GM12864 (cell line): ENCODE measurements at regions not wholly inside any gene's neighbourhood (a gene's known extent, or its start where the extent isn't known, plus 50 kb on each side); places are given as distances from the start of the nearest gene placed in this dataset.

Experiments
- DNase-seq: peaks from one replicate; pipeline ENCODE4 v3.0.0-alpha.2; 2011; ENCODE audit warnings: low read depth
- H3K4me3 ChIP-seq: 2 replicates; pipeline ENCODE4 v1.5.1; 2011; ENCODE audit warnings: mild to moderate bottlenecking, low read depth, low read length, control low read depth
- TF ChIP-seq, protein P1 (sequence below): IDR thresholded peaks from 2 replicates; pipeline ENCODE4 v1.5.1; 2011; ENCODE audit warnings: low read depth, mild to moderate bottlenecking, moderate library complexity, low read length, control low read depth, inconsistent platforms; ENCODE audit errors: missing control alignments

DNA sequence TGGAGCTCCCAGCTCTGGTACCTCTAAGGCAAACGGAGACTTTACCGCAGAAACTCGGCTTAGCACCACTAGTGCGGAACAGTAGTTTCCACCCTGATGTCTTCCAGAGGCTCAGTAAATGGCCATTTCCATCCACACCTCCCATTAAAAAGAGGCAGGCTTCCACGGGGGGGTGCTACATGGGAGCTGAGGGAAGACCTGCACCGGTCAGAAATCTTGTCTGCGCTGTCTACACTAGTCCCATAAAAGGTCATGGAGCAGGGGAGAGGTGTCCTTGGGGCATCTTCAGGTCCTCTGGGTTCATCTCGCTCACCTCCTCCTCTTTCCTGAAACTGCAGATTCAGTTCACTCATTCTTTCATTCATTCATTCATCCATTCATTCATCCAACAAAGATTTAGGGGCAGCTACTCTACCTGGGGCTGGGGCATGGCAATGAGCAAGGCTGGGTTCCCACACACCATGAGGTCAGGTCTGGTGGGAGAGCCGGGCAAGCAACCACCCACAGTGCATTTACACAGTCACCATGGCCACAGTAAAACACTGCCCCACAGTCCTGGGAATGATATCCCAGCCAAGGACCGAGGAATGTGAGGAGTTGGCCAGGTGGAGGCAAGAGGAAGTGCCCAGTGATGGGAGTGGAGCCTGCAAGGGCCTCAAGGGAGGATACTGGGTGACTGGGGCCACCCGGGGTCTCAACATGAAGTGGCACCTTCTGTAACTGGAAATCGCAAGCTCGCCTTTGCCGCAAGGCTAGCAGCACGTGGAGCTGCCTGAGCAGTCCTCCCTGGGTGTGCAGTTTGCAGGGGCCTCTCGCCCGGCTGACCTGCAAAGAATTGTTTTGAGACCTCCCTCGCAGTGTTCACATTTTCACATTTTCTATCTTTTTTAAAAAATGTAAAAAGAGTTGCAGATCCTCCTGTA, 180.2 kb upstream of the RAB6C start:
- TF ChIP-seq, protein P1, sequence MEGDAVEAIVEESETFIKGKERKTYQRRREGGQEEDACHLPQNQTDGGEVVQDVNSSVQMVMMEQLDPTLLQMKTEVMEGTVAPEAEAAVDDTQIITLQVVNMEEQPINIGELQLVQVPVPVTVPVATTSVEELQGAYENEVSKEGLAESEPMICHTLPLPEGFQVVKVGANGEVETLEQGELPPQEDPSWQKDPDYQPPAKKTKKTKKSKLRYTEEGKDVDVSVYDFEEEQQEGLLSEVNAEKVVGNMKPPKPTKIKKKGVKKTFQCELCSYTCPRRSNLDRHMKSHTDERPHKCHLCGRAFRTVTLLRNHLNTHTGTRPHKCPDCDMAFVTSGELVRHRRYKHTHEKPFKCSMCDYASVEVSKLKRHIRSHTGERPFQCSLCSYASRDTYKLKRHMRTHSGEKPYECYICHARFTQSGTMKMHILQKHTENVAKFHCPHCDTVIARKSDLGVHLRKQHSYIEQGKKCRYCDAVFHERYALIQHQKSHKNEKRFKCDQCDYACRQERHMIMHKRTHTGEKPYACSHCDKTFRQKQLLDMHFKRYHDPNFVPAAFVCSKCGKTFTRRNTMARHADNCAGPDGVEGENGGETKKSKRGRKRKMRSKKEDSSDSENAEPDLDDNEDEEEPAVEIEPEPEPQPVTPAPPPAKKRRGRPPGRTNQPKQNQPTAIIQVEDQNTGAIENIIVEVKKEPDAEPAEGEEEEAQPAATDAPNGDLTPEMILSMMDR = no peak
- DNase-seq = no peak

DNA sequence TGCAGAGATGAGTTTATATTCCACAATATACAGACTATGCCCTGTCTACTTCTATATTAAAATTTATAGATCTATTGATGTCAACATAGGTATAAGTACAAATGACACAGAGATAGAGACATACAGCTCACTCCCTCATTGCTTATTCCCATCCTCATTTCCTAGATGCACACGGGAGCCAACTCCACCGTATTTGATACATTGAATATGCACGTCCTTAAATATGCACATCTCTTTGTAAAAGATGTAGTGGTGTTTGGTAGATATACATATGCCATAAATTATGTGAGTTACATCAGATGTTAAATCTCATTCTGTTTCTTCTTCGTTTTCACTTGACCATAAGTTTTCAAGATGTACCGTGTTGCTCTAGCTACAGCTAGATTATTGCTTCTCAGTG, 179.2 kb upstream of the RAB6C start:
- DNase-seq = no peak
- TF ChIP-seq, protein P1 = no peak
- H3K4me3 ChIP-seq = no peak overlapping the region

More for the DNA sequence above, 180.2 kb upstream of the RAB6C start:
- no peak overlapping the region for H3K4me3 ChIP-seq

DNA sequence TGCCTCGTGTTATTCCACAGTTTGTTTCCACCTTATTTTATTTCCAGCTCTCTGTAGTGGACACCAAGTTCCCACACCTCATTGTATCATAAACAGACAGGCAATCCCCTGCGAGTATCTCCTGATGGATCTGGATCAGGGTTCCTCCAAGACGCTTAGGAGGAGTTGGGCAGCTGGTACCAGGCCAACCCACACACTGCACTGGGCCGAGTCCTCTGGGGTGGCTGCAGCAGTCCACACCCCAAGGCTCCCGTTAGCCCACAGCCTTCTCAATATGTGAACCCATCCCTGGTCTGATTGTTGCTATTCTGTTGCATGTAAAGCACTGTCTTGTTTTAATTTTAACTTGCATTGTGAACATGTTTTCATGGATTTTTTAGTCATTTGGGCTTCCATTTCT, 178.8 kb upstream of the RAB6C start:
- TF ChIP-seq, protein P1 = no peak
- no peak for DNase-seq
- no peak overlapping the region for H3K4me3 ChIP-seq

DNA sequence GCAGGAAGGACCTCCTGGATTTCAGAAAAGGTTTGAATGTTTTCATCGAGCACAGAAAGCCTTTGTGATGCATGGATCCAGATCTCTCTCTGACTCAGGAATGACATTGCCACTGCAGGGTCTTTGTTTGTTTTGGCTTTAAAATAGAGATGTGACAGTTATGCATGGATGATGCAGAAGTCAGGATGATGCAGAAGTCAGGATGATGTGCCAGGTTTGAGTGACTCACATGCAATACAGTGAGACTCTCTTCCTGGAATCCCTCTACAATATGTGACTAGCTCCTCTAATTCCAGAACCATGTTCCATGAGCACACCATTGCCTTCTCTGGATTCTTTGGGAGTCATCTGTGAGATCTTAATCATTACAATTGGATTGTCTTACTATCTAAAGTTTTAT, 177.9 kb upstream of the RAB6C start:
- DNase-seq = no peak
- TF ChIP-seq, protein P1 = no peak
- no peak overlapping the region for H3K4me3 ChIP-seq

DNA sequence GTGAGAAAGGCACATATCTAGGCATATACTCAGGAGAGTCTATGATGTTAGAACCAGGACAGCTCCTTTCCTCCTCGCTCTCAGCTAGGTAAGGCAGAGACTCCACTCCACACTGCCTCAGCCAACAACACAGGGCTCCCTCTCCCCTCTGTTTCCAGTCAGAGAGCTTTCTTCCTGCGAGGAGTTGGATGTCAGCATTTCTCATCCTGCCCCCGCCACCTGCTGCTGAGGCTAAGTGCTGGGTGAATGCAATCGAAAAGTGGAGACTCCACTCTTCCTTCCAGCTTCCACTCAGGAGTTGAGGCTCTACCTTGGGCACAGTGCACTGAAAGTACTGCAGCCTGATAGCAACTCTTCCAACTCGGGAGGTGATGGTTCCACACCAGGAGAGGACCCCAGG, 177.2 kb upstream of the RAB6C start:
- TF ChIP-seq, protein P1 = no peak
- DNase-seq = no peak
- no peak overlapping the region for H3K4me3 ChIP-seq

DNA sequence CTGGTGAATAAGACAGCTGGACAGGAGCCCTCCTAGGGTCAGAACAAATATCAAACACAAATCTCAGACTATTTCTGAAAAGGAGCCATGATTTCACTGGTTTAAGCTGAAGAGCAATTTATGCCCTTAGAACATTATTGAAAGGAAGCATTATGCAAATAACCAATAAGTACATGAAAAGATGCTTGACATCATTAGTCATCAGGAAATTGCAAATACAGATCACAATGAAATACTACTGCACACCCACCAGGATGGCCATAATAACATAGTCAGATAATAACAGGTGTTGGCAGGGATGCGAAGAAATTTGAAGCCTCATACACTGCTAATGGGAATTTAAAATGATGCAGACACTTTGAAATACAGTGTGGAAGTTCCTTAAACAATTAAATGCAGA, 176.4 kb upstream of the RAB6C start:
- no peak overlapping the region for H3K4me3 ChIP-seq
- no peak for DNase-seq
- TF ChIP-seq, protein P1 = no peak

DNA sequence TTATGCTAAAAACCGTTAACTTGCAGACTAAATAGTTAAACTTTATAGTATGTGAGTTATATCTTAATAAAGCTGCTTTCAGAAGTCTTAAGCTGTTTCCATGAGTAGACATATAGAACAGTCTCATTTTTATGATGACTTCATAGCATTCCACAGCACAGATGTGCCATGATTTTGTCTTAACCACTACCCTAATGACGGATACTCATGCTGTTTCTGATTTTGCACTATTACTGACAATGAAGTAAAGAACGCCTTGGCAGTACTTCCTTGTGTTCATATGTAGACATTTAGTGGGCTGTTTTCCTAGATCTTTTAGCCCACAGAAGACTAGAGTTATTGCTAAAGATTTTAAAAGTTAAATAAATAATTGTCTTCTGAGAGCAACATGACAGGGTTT, 175.6 kb upstream of the RAB6C start:
- no peak overlapping the region for H3K4me3 ChIP-seq
- no peak for DNase-seq
- TF ChIP-seq, protein P1 = no peak
